ENCODE measurements at regions not wholly inside any gene's neighbourhood (a gene's known extent, or its start where the extent isn't known, plus 50 kb on each side); places are given as distances from the start of the nearest gene placed in this dataset.
"Not testable (repeated sequence)": the region's sequence is repeated elsewhere in the genome, so short reads cannot be mapped to it uniquely, and the experiment has no call there.

DNA sequence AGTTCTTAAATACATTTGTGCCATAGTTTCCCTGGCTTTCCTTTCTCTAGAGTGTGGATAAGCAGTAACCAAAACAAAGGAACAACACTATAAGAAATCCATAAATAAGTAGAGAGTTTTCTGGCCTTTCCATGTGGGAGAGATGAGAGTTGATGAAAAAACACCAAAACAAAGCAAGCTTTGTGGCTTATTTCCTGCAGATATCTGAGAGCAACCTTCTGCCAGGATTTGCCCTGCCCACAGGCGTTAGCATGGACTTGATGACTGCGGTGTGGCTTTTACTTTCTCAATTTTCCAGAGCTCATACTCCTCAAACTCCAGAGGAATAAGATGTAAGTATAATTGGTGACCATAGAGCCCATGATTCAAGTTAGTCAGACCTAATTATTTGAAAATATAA lies 194.9 kb downstream of the RAP2B start:
- no peak for DNase-seq (ENCODE audit: low read depth)
- no peak overlapping the region for H3K4me3 ChIP-seq (ENCODE audit: low read length)
- TF ChIP-seq, protein P1, sequence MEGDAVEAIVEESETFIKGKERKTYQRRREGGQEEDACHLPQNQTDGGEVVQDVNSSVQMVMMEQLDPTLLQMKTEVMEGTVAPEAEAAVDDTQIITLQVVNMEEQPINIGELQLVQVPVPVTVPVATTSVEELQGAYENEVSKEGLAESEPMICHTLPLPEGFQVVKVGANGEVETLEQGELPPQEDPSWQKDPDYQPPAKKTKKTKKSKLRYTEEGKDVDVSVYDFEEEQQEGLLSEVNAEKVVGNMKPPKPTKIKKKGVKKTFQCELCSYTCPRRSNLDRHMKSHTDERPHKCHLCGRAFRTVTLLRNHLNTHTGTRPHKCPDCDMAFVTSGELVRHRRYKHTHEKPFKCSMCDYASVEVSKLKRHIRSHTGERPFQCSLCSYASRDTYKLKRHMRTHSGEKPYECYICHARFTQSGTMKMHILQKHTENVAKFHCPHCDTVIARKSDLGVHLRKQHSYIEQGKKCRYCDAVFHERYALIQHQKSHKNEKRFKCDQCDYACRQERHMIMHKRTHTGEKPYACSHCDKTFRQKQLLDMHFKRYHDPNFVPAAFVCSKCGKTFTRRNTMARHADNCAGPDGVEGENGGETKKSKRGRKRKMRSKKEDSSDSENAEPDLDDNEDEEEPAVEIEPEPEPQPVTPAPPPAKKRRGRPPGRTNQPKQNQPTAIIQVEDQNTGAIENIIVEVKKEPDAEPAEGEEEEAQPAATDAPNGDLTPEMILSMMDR (IDR thresholded peaks at IDR 0.05; ENCODE audit: insufficient read depth, low read depth, low read length, missing control alignments), result no peak

- TF ChIP-seq, protein P1 (IDR thresholded peaks at IDR 0.05; ENCODE audit: insufficient read depth, low read depth, low read length, missing control alignments), result no peak
- no peak overlapping the region for H3K4me3 ChIP-seq (ENCODE audit: low read length)
- DNase-seq (ENCODE audit: low read depth), result no peak
Observed at GRCh38 chr3:153357436-153357835, 195.4 kb downstream of the RAP2B start.

GRCh38 chr3:153369561-153370374 lies 207.7 kb downstream of the RAP2B start:
- no peak for DNase-seq (ENCODE audit: low read depth)
- no peak overlapping the region for H3K4me3 ChIP-seq (ENCODE audit: low read length)
- TF ChIP-seq, protein P1 (IDR thresholded peaks at IDR 0.05; ENCODE audit: insufficient read depth, low read depth, low read length, missing control alignments), result no peak

GRCh38 chr3:153370680-153371079 lies 208.7 kb downstream of the RAP2B start:
- TF ChIP-seq, protein P1 (IDR thresholded peaks at IDR 0.05; ENCODE audit: insufficient read depth, low read depth, low read length, missing control alignments), result no peak
- H3K4me3 ChIP-seq (ENCODE audit: low read length), result no peak overlapping the region

GRCh38 chr3:153372326-153372725 lies 210.3 kb downstream of the RAP2B start:
- TF ChIP-seq, protein P1 (IDR thresholded peaks at IDR 0.05; ENCODE audit: insufficient read depth, low read depth, low read length, missing control alignments), result no peak
- peak; percentile 93 for DNase-seq (ENCODE audit: low read depth)
- no peak overlapping the region for H3K4me3 ChIP-seq (ENCODE audit: low read length)

More at GRCh38 chr3:153370680-153371079, 208.7 kb downstream of the RAP2B start:
- DNase-seq (ENCODE audit: low read depth), result no peak

GRCh38 chr3:153373606-153374005 lies 211.6 kb downstream of the RAP2B start:
- TF ChIP-seq, protein P1 (IDR thresholded peaks at IDR 0.05; ENCODE audit: insufficient read depth, low read depth, low read length, missing control alignments), result no peak
- DNase-seq (ENCODE audit: low read depth), result peak; percentile 24
- H3K4me3 ChIP-seq (ENCODE audit: low read length), result no peak overlapping the region

DNA sequence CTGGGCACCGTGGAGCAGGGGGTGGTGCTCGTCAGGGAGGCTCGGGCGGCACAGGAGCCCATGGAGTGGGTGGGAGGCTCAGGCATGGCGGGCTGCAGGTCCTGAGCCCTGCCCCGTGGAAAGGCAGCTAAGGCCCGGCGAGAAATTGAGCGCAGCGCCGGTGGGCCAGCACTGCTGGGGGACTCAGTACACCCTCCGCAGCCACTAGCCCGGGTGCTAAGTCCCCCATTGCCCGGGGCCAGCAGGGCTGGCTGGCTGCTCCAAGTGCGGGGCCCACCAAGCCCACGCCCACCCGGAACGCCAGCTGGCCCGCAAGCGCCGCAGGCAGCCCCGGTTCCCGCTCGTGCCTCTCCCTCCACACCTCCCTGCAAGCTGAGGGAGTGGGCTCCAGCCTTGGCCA lies 216.3 kb downstream of the RAP2B start:
- not testable (repeated sequence) for H3K4me3 ChIP-seq (ENCODE audit: low read length); DNase-seq (ENCODE audit: low read depth)
